Endodermal cell (in vitro differentiated cells): ENCODE measurements at regions not wholly inside any gene's neighbourhood (a gene's known extent, or its start where the extent isn't known, plus 50 kb on each side); places are given as distances from the start of the nearest gene placed in this dataset.

Experiments
- DNase-seq: peaks from one replicate; pipeline ENCODE4 v3.0.0-alpha.2; 2017
- H3K27ac ChIP-seq: 2 replicates; pipeline ENCODE4 v1.5.1; 2013; ENCODE audit warnings: mild to moderate bottlenecking, low read depth, low read length, moderate library complexity
- H3K27me3 ChIP-seq: 2 replicates; pipeline ENCODE4 v1.6.1; 2013; ENCODE audit warnings: mild to moderate bottlenecking, low read length, moderate library complexity; ENCODE audit not compliant: insufficient read depth, control insufficient read depth, poor library complexity, severe bottlenecking
- H3K36me3 ChIP-seq: 2 replicates; pipeline ENCODE4 v1.7.0; 2013; ENCODE audit warnings: mild to moderate bottlenecking, low read length, moderate library complexity; ENCODE audit not compliant: control insufficient read depth, insufficient read depth
- H3K4me1 ChIP-seq: one replicate; pipeline ENCODE4 v1.7.0; 2013; ENCODE audit warnings: low read length; ENCODE audit not compliant: control insufficient read depth, insufficient read depth
- H3K4me3 ChIP-seq: 2 replicates; pipeline ENCODE4 v1.5.1; 2013; ENCODE audit warnings: mild to moderate bottlenecking, low read length, moderate library complexity
- H3K9ac ChIP-seq: 2 replicates; pipeline ENCODE4 v1.6.1; 2013; ENCODE audit warnings: mild to moderate bottlenecking, low read length, moderate library complexity; ENCODE audit not compliant: poor library complexity, severe bottlenecking; ENCODE audit errors: extremely low read depth
- H3K9me3 ChIP-seq: 2 replicates; pipeline ENCODE4 v1.6.1; 2013; ENCODE audit warnings: mild to moderate bottlenecking, low read length, moderate library complexity; ENCODE audit not compliant: control insufficient read depth
- H3K27ac Mint-ChIP-seq: 2 replicates; pipeline ENCODE4 v1.8.0; 2020; ENCODE audit warnings: mixed read lengths
- H3K27me3 Mint-ChIP-seq: 2 replicates; pipeline ENCODE4 v1.8.0; 2021; ENCODE audit warnings: mild to moderate bottlenecking, mixed read lengths; ENCODE audit not compliant: insufficient read depth
- H3K36me3 Mint-ChIP-seq: 2 replicates; pipeline ENCODE4 v1.8.0; 2020; ENCODE audit warnings: low read depth, mixed read lengths
- H3K4me1 Mint-ChIP-seq: 2 replicates; pipeline ENCODE4 v1.8.0; 2020; ENCODE audit warnings: mixed read lengths
- H3K4me3 Mint-ChIP-seq: 2 replicates; pipeline ENCODE4 v1.8.0; 2020; ENCODE audit warnings: mild to moderate bottlenecking, moderate library complexity, mixed read lengths
- H3K9me3 Mint-ChIP-seq: 2 replicates; pipeline ENCODE4 v1.8.0; 2020; ENCODE audit warnings: mild to moderate bottlenecking, mixed read lengths
- CTCF ChIP-seq: fragments of 200-600 bp; sonication (generic); conservative IDR thresholded peaks from 2 replicates; pipeline ENCODE4 v1.5.0; 2021; ENCODE audit warnings: antibody characterized with exemption, mild to moderate bottlenecking
- WGBS, 2 experiments: methylation state at CpG; one replicate each; pipeline versions ENCODE4 v1.1.5 to v1.1.7; 2013; ENCODE audit warnings: missing lambda C conversion rate in 2 of 2, mixed read lengths in 1 of 2; ENCODE audit not compliant: insufficient coverage in 1 of 2, insufficient read length in 1 of 2; 5-methylcytosine and 5-hydroxymethylcytosine counted together

DNA sequence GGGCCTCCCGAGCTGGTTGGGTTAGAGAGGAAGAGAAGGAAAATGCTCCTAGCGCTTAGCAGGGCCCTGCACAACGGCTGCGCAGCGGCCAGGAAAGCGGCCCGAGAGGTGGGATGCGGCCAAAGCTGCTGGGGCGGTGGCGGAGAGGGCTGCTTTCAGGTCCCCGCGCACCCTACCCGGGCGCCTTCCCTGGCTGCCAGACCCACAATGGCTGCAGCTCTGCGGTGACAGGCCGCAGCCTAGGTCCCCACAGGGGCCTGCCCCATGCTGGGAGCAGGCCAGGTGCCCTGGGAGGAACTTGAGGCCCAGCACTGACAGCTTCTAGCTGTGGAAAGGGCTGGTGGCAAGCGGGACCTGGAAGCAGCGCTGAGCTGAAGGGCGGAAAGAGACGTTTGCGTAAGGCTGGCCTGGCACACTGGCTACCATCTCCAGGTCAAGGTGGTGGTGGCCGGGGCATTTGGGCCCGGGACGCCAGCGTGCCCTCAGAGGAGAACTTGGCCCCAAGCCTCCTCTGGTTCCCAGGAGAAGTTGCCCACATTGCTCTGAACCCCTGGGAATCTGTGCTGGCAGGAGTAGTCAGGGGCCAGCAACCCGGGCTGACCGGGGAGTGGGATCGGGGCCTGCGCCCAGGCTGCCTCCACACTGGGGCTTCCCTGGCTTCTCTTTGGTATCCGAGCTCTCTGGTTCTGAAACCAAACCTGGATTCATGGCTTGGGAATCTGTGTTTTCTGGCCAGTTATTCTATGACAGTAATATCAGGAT is 72.9 kb upstream of the ZNF804B start:
- no peak overlapping the region for H3K27ac ChIP-seq
- H3K27ac Mint-ChIP-seq = no peak overlapping the region
- no peaks in the 10 kb centered on the region for H3K9me3 Mint-ChIP-seq
- no peak overlapping the region for H3K4me3 ChIP-seq
- TF ChIP-seq CTCF = no peak
- H3K9ac ChIP-seq = no peak overlapping the region
- H3K27me3 Mint-ChIP-seq = no peaks in the 10 kb centered on the region
- H3K36me3 ChIP-seq = no peaks in the 10 kb centered on the region
- no peaks in the 10 kb centered on the region for H3K36me3 Mint-ChIP-seq
- WGBS, 2 experiments = 94 to 97% methylated on average over 5 to 30 of the region's 30 CpGs
- H3K9me3 ChIP-seq = no peaks in the 10 kb centered on the region
- no peak overlapping the region for H3K4me3 Mint-ChIP-seq
- peak; percentile 52 for DNase-seq
- no peaks in the 10 kb centered on the region for H3K27me3 ChIP-seq
- no peaks in the 10 kb centered on the region for H3K4me1 Mint-ChIP-seq
- H3K4me1 ChIP-seq = no peaks in the 10 kb centered on the region

DNA sequence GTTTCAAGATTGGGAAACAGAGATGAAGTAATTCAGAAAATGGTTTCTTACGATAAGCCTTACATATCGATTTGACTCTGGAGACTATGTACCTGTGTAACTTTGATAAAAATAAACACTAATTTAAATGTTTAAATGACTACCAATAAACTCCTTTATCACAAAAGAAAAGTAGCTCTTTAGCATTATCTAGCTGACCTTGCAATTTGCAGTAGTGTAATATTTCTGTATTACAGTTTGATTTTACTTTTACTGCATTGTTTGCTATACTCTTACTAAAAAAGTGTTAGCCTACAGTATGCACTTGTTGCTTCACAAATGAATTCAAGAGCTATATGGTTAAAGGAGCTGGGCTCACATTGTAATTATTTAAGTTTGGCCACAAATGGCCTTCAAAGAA is 77.8 kb upstream of the ZNF804B start:
- no peak for TF ChIP-seq CTCF
- no peak for DNase-seq
- Histone ChIP-seq H3K9me3 (no peaks in the 10 kb centered on the region), H3K27me3 (no peaks in the 10 kb centered on the region), H3K4me3 (no peak overlapping the region), H3K36me3 (no peaks in the 10 kb centered on the region), H3K27ac (no peak overlapping the region), H3K4me1 (no peaks in the 10 kb centered on the region), H3K9ac (no peak overlapping the region)
- Mint-ChIP-seq H3K27ac (no peak overlapping the region), H3K27me3 (no peaks in the 10 kb centered on the region), H3K9me3 (no peaks in the 10 kb centered on the region), H3K4me1 (no peaks in the 10 kb centered on the region), H3K4me3 (no peak overlapping the region), H3K36me3 (no peaks in the 10 kb centered on the region)
- WGBS, 2 experiments = 100% methylated on average over 1 of the region's 2 CpGs; no CpG with 5 or more reads in 1 of the 2 experiments

GRCh38 chr7:88670536-88670935 is 89.0 kb upstream of the ZNF804B start:
- Histone ChIP-seq H3K36me3 (no peaks in the 10 kb centered on the region), H3K4me1 (no peaks in the 10 kb centered on the region), H3K4me3 (no peak overlapping the region), H3K27me3 (no peaks in the 10 kb centered on the region), H3K9me3 (no peaks in the 10 kb centered on the region), H3K9ac (no peak overlapping the region), H3K27ac (no peak overlapping the region)
- H3K27me3 Mint-ChIP-seq = no peaks in the 10 kb centered on the region
- H3K9me3 Mint-ChIP-seq = no peaks in the 10 kb centered on the region
- H3K36me3 Mint-ChIP-seq = no peaks in the 10 kb centered on the region
- H3K27ac Mint-ChIP-seq = no peak overlapping the region
- no peak for DNase-seq
- H3K4me1 Mint-ChIP-seq = no peaks in the 10 kb centered on the region
- no peak overlapping the region for H3K4me3 Mint-ChIP-seq
- TF ChIP-seq CTCF = no peak
